H9 (cell line): ENCODE measurements at regions not wholly inside any gene's neighbourhood (a gene's known extent, or its start where the extent isn't known, plus 50 kb on each side); places are given as distances from the start of the nearest gene placed in this dataset.

Source experiments
- DNase-seq: peaks from one replicate; pipeline ENCODE4 v3.0.0-alpha.2; 2017
- H2AFZ ChIP-seq: one replicate; pipeline ENCODE4 v1.6.1; 2013; ENCODE audit warnings: mild to moderate bottlenecking, low read length, control low read depth, moderate library complexity
- H2AK5ac ChIP-seq: 2 replicates; pipeline ENCODE4 v1.6.1; 2013; ENCODE audit warnings: low read length, control low read depth, mixed read lengths; ENCODE audit not compliant: insufficient read length
- H2BK120ac ChIP-seq: one replicate; pipeline ENCODE4 v1.6.1; 2013; ENCODE audit warnings: low read depth, mild to moderate bottlenecking, low read length, control low read depth, inconsistent platforms; ENCODE audit not compliant: poor library complexity, severe bottlenecking
- H2BK12ac ChIP-seq: 2 replicates; pipeline ENCODE4 v1.6.1; 2013; ENCODE audit warnings: low read length, control low read depth, mixed read lengths, low read depth; ENCODE audit not compliant: insufficient read length
- H2BK15ac ChIP-seq: 2 replicates; pipeline ENCODE4 v1.6.1; 2013; ENCODE audit warnings: low read depth, low read length, control low read depth
- H2BK20ac ChIP-seq: one replicate; pipeline ENCODE4 v1.6.1; 2013; ENCODE audit warnings: low read depth, mild to moderate bottlenecking, low read length, control low read depth, inconsistent platforms; ENCODE audit not compliant: poor library complexity, severe bottlenecking
- H2BK5ac ChIP-seq: 2 replicates; pipeline ENCODE4 v1.6.1; 2013; ENCODE audit warnings: low read length, control low read depth, mixed read lengths; ENCODE audit not compliant: insufficient read length
- H3K14ac ChIP-seq: 2 replicates; pipeline ENCODE4 v1.6.1; 2013; ENCODE audit warnings: low read length, control low read depth; ENCODE audit not compliant: insufficient read depth
- H3K18ac ChIP-seq: 2 replicates; pipeline ENCODE4 v1.6.1; 2013; ENCODE audit warnings: low read depth, mild to moderate bottlenecking, mixed read lengths, low read length, control low read depth; ENCODE audit not compliant: insufficient read length
- H3K23ac ChIP-seq: 2 replicates; pipeline ENCODE4 v1.6.1; 2013; ENCODE audit warnings: low read length, control low read depth, mixed read lengths, low read depth; ENCODE audit not compliant: insufficient read length
- H3K23me2 ChIP-seq: 2 replicates; pipeline ENCODE4 v1.6.1; 2013; ENCODE audit warnings: low read depth, mild to moderate bottlenecking, mixed read lengths, low read length, control low read depth; ENCODE audit not compliant: insufficient read length, poor library complexity, severe bottlenecking
- H3K27ac ChIP-seq: 2 replicates; pipeline ENCODE4 v1.5.1; 2013; ENCODE audit warnings: low read length, control low read depth, mixed read lengths, low read depth; ENCODE audit not compliant: insufficient read length
- H3K27me3 ChIP-seq: 2 replicates; pipeline ENCODE4 v1.6.1; 2013; ENCODE audit warnings: low read length, control low read depth, inconsistent platforms; ENCODE audit not compliant: insufficient read depth
- H3K4ac ChIP-seq: 2 replicates; pipeline ENCODE4 v1.6.1; 2013; ENCODE audit warnings: low read depth, mild to moderate bottlenecking, control low read depth, inconsistent platforms, low read length, moderate library complexity
- H3K4me1 ChIP-seq: 2 replicates; pipeline ENCODE4 v1.6.1; 2013; ENCODE audit warnings: low read length, control low read depth, inconsistent platforms; ENCODE audit not compliant: insufficient read depth
- H3K4me2 ChIP-seq: 2 replicates; pipeline ENCODE4 v1.6.1; 2013; ENCODE audit warnings: low read length, control low read depth, mixed read lengths; ENCODE audit not compliant: insufficient read length, insufficient read depth
- H3K56ac ChIP-seq: 2 replicates; pipeline ENCODE4 v1.6.1; 2013; ENCODE audit warnings: low read depth, mild to moderate bottlenecking, mixed read lengths, low read length, control low read depth; ENCODE audit not compliant: insufficient read length
- H3K79me1 ChIP-seq: 2 replicates; pipeline ENCODE4 v1.6.1; 2013; ENCODE audit warnings: low read depth, mild to moderate bottlenecking, moderate library complexity, low read length, control low read depth, inconsistent platforms; ENCODE audit not compliant: insufficient read depth, poor library complexity, severe bottlenecking
- H3K79me2 ChIP-seq: 2 replicates; pipeline ENCODE4 v1.6.1; 2013; ENCODE audit warnings: low read length, control low read depth, inconsistent platforms; ENCODE audit not compliant: insufficient read depth
- H3K9ac ChIP-seq: 2 replicates; pipeline ENCODE4 v1.6.1; 2013; ENCODE audit warnings: low read length, control low read depth, mixed read lengths; ENCODE audit not compliant: insufficient read length; ENCODE audit errors: extremely low read depth
- H3K9me3 ChIP-seq: one replicate; pipeline ENCODE4 v1.6.1; 2013; ENCODE audit warnings: low read depth, low read length, inconsistent platforms; ENCODE audit not compliant: control insufficient read depth
- H3T11ph ChIP-seq: one replicate; pipeline ENCODE4 v1.6.1; 2013; ENCODE audit warnings: mild to moderate bottlenecking, low read length, control low read depth, inconsistent platforms
- H4K20me1 ChIP-seq: one replicate; pipeline ENCODE4 v1.6.1; 2013; ENCODE audit not compliant: control insufficient read depth, insufficient read length, insufficient read depth
- H4K5ac ChIP-seq: 2 replicates; pipeline ENCODE4 v1.6.1; 2013; ENCODE audit warnings: low read depth, mild to moderate bottlenecking, mixed read lengths, low read length, control low read depth; ENCODE audit not compliant: insufficient read length
- H4K8ac ChIP-seq: replicated peaks from 2 replicates; pipeline ENCODE4 v1.6.1; 2013; ENCODE audit warnings: low read length, control low read depth, mixed read lengths, low read depth; ENCODE audit not compliant: insufficient read length
- H4K91ac ChIP-seq: 2 replicates; pipeline ENCODE4 v1.6.1; 2013; ENCODE audit warnings: low read depth, mild to moderate bottlenecking, moderate library complexity, mixed read lengths, low read length, control low read depth; ENCODE audit not compliant: insufficient read length
- H3K27ac Mint-ChIP-seq, 3 experiments: 2 replicates in 2 of 3; 3 replicates in 1 of 3; pipeline ENCODE4 v1.8.0; 2020 to 2021; ENCODE audit warnings: mixed read lengths in 3 of 3, mild to moderate bottlenecking in 1 of 3, moderate library complexity in 1 of 3
- H3K27me3 Mint-ChIP-seq: 2 replicates; pipeline ENCODE4 v1.8.0; 2021; ENCODE audit warnings: low read depth, mild to moderate bottlenecking, moderate library complexity, mixed read lengths
- H3K36me3 Mint-ChIP-seq, 3 experiments: 2 replicates in 2 of 3; 3 replicates in 1 of 3; pipeline ENCODE4 v1.8.0; 2020 to 2021; ENCODE audit warnings: low read depth in 3 of 3, mixed read lengths in 3 of 3; ENCODE audit not compliant: insufficient read depth in 1 of 3
- H3K4me1 Mint-ChIP-seq, 2 experiments: 2 replicates each; pipeline ENCODE4 v1.8.0; 2020; ENCODE audit warnings: mixed read lengths in 2 of 2
- H3K4me3 Mint-ChIP-seq, 2 experiments: 2 replicates in 1 of 2; 3 replicates in 1 of 2; pipeline ENCODE4 v1.8.0; 2020 to 2021; ENCODE audit warnings: mild to moderate bottlenecking in 2 of 2, mixed read lengths in 2 of 2, moderate library complexity in 1 of 2
- H3K9me3 Mint-ChIP-seq, 2 experiments: 2 replicates in 1 of 2; 3 replicates in 1 of 2; pipeline ENCODE4 v1.8.0; 2020; ENCODE audit warnings: mild to moderate bottlenecking in 2 of 2, mixed read lengths in 2 of 2, moderate library complexity in 1 of 2
- WGBS: extraction: QIAGEN DNeasy Blood & Tissue Kit; methylation state at CpG from one replicate; pipeline ENCODE4 v1.1.7; 2013; ENCODE audit warnings: missing lambda C conversion rate, low lambda C conversion rate, mixed read lengths; ENCODE audit not compliant: insufficient read length; ENCODE audit errors: extremely low coverage; 5-methylcytosine and 5-hydroxymethylcytosine counted together
- TF ChIP-seq, protein P1 (sequence below): fragments of 200-600 bp; sonication (generic); conservative IDR thresholded peaks from 3 replicates; pipeline ENCODE4 v1.8.0; 2021; ENCODE audit warnings: antibody characterized with exemption, mild to moderate bottlenecking

DNA sequence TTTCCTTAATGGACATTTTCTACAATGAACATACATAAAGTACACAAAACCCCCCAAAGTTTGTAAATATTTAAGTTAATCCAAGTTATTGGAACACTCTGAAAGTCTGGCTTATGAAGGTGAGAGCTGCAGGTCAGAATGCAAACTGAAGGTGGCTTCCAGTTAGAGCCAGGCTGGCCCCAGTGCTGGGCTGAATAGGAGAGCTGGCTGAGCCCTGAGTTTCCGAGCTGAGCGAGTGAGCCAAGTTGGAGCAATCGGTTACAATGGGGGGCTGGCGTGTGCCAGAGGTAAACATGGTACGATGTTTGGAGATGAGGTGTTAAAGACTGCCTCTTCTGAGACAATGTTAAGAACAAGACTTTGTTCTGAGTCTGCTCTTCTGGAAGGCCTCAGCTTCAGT lies 230.8 kb upstream of the MCTP2 start:
- H3K79me1 ChIP-seq: no peaks in the 10 kb centered on the region
- H3K4me1 ChIP-seq: no peaks in the 10 kb centered on the region
- no peaks in the 10 kb centered on the region for H3K9me3 ChIP-seq
- H3K27ac ChIP-seq: no peak overlapping the region
- no peak overlapping the region for H2AK5ac ChIP-seq
- Mint-ChIP-seq H3K4me1 (no peaks in the 10 kb centered on the region), H3K9me3 (peaks cover 0 to 2% of the 10 kb centered on the region in 2 experiments; a peak in 1 of 5 replicates), H3K36me3 (no peaks in the 10 kb centered on the region), H3K27me3 (no peaks in the 10 kb centered on the region), H3K27ac (peak overlapping the region in 2 of 3 experiments; percentile 44 to 85; a peak in 1 of 7 replicates), H3K4me3 (no peak overlapping the region)
- H4K91ac ChIP-seq: no peak overlapping the region
- no peaks in the 10 kb centered on the region for H3K23me2 ChIP-seq
- no peak overlapping the region for H4K5ac ChIP-seq
- H3K56ac ChIP-seq: no peak overlapping the region
- no peak overlapping the region for H3K9ac ChIP-seq
- H2BK120ac ChIP-seq: no peak overlapping the region
- H2BK12ac ChIP-seq: no peak overlapping the region
- H3K23ac ChIP-seq: no peak overlapping the region
- no peaks in the 10 kb centered on the region for H4K20me1 ChIP-seq
- H2AFZ ChIP-seq: no peak overlapping the region
- no peak overlapping the region for H3T11ph ChIP-seq
- no peak overlapping the region for H3K18ac ChIP-seq
- no peak overlapping the region for H3K4me2 ChIP-seq
- H2BK20ac ChIP-seq: no peak overlapping the region
- H3K27me3 ChIP-seq: no peaks in the 10 kb centered on the region
- no peak overlapping the region for H2BK5ac ChIP-seq
- no CpG with 5 or more reads among the region's 5 CpGs for WGBS
- TF ChIP-seq, protein P1, sequence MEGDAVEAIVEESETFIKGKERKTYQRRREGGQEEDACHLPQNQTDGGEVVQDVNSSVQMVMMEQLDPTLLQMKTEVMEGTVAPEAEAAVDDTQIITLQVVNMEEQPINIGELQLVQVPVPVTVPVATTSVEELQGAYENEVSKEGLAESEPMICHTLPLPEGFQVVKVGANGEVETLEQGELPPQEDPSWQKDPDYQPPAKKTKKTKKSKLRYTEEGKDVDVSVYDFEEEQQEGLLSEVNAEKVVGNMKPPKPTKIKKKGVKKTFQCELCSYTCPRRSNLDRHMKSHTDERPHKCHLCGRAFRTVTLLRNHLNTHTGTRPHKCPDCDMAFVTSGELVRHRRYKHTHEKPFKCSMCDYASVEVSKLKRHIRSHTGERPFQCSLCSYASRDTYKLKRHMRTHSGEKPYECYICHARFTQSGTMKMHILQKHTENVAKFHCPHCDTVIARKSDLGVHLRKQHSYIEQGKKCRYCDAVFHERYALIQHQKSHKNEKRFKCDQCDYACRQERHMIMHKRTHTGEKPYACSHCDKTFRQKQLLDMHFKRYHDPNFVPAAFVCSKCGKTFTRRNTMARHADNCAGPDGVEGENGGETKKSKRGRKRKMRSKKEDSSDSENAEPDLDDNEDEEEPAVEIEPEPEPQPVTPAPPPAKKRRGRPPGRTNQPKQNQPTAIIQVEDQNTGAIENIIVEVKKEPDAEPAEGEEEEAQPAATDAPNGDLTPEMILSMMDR: peak; percentile 33; the same call in 1 of the 3 replicates
- H4K8ac ChIP-seq: no peak overlapping the region
- no peaks in the 10 kb centered on the region for H3K79me2 ChIP-seq
- DNase-seq: peak; percentile 41
- no peak overlapping the region for H3K4ac ChIP-seq
- no peak overlapping the region for H2BK15ac ChIP-seq
- H3K14ac ChIP-seq: no peak overlapping the region
